A549 (cell line): ENCODE measurements at regions not wholly inside any gene's neighbourhood (a gene's known extent, or its start where the extent isn't known, plus 50 kb on each side); places are given as distances from the start of the nearest gene placed in this dataset.

Experiments used
- POLR2A ChIP-seq: IDR thresholded peaks from 2 replicates; pipeline ENCODE4 v1.6.1; 2012; ENCODE audit warnings: mild to moderate bottlenecking, low read length
- TF ChIP-seq, protein P1 (sequence below): fragments of >200 bp; sonication (Bioruptor Twin); formaldehyde crosslinking; IDR thresholded peaks from 3 replicates; pipeline ENCODE4 v1.5.1; 2016
- TF ChIP-seq, protein P2 (sequence below): fragments of >200 bp; sonication (Bioruptor Twin); formaldehyde crosslinking; IDR thresholded peaks from 3 replicates; pipeline ENCODE4 v1.6.1; 2016

DNA sequence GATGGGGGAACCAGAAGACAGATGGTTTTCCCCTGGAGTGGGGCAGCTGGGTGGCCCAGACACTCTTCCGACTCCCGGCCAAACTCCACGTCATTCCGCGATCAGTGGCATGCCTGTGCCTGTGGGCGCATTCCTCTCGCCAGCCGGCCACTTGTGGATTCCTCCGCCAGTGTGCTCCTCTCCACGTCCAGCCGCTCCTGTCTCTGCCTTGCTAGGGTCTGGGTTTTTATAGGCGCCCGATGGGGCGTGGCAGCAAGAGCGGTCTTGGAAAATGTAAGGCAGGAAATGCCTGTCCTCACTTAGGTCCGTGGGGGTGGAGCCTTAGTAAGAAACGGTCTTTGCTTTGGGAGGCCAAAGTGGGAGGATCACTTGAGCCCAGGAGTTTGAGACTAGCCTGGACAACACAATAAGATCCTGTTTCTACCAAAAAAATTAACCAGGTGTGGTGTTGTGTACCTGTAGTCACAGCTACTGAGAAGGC, 81.6 kb upstream of the SEPTIN5 start:
- TF ChIP-seq, protein P1, sequence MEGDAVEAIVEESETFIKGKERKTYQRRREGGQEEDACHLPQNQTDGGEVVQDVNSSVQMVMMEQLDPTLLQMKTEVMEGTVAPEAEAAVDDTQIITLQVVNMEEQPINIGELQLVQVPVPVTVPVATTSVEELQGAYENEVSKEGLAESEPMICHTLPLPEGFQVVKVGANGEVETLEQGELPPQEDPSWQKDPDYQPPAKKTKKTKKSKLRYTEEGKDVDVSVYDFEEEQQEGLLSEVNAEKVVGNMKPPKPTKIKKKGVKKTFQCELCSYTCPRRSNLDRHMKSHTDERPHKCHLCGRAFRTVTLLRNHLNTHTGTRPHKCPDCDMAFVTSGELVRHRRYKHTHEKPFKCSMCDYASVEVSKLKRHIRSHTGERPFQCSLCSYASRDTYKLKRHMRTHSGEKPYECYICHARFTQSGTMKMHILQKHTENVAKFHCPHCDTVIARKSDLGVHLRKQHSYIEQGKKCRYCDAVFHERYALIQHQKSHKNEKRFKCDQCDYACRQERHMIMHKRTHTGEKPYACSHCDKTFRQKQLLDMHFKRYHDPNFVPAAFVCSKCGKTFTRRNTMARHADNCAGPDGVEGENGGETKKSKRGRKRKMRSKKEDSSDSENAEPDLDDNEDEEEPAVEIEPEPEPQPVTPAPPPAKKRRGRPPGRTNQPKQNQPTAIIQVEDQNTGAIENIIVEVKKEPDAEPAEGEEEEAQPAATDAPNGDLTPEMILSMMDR = no peak
- TF ChIP-seq, protein P2, sequence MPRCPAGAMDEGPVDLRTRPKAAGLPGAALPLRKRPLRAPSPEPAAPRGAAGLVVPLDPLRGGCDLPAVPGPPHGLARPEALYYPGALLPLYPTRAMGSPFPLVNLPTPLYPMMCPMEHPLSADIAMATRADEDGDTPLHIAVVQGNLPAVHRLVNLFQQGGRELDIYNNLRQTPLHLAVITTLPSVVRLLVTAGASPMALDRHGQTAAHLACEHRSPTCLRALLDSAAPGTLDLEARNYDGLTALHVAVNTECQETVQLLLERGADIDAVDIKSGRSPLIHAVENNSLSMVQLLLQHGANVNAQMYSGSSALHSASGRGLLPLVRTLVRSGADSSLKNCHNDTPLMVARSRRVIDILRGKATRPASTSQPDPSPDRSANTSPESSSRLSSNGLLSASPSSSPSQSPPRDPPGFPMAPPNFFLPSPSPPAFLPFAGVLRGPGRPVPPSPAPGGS = no peak
- TF ChIP-seq POLR2A = no peak
